ENCODE measurements at regions not wholly inside any gene's neighbourhood (a gene's known extent, or its start where the extent isn't known, plus 50 kb on each side); places are given as distances from the start of the nearest gene placed in this dataset.

DNA sequence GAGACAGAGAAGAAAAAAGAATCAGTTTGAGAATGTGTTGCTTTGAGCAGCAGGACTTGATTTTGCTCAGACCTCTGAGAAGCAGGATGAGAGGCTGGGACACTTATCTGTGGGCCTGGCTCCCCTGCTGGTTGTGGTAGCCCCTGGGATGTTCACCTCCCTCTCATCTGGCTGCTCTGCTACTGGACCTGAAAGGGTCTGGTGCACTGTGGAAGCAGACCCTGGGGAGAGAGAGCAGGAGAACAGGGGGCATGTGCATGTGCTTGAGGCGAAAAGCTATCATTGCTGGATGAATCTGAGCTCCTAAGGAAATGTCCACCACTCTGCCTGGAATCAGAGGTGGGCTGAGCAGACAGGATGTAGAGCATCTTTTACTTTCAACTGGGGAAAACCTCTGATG is 161.1 kb downstream of the SCP2D1 start:
- no peak for DNase-seq (ENCODE audit: low read depth in 1 of 2, low spot score in 1 of 2)
- TF ChIP-seq, protein P1, sequence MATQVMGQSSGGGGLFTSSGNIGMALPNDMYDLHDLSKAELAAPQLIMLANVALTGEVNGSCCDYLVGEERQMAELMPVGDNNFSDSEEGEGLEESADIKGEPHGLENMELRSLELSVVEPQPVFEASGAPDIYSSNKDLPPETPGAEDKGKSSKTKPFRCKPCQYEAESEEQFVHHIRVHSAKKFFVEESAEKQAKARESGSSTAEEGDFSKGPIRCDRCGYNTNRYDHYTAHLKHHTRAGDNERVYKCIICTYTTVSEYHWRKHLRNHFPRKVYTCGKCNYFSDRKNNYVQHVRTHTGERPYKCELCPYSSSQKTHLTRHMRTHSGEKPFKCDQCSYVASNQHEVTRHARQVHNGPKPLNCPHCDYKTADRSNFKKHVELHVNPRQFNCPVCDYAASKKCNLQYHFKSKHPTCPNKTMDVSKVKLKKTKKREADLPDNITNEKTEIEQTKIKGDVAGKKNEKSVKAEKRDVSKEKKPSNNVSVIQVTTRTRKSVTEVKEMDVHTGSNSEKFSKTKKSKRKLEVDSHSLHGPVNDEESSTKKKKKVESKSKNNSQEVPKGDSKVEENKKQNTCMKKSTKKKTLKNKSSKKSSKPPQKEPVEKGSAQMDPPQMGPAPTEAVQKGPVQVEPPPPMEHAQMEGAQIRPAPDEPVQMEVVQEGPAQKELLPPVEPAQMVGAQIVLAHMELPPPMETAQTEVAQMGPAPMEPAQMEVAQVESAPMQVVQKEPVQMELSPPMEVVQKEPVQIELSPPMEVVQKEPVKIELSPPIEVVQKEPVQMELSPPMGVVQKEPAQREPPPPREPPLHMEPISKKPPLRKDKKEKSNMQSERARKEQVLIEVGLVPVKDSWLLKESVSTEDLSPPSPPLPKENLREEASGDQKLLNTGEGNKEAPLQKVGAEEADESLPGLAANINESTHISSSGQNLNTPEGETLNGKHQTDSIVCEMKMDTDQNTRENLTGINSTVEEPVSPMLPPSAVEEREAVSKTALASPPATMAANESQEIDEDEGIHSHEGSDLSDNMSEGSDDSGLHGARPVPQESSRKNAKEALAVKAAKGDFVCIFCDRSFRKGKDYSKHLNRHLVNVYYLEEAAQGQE (IDR thresholded peaks at IDR 0.05; ENCODE audit: insufficient replicate concordance, low read depth) = no peak
- TF ChIP-seq GABPA (IDR thresholded peaks at IDR 0.05; ENCODE audit: low read depth) (no peak), SPI1 (IDR thresholded peaks at IDR 0.05; ENCODE audit: borderline replicate concordance, low read depth) (no peak)
- Histone ChIP-seq H3K27me3 (ENCODE audit: insufficient read depth, poor library complexity, severe bottlenecking) (no peaks in the 10 kb centered on the region), H3K27ac (replicated peaks) (no peak overlapping the region), H3K4me3 (replicated peaks; ENCODE audit: insufficient read depth, low read length) (no peak overlapping the region)

DNA sequence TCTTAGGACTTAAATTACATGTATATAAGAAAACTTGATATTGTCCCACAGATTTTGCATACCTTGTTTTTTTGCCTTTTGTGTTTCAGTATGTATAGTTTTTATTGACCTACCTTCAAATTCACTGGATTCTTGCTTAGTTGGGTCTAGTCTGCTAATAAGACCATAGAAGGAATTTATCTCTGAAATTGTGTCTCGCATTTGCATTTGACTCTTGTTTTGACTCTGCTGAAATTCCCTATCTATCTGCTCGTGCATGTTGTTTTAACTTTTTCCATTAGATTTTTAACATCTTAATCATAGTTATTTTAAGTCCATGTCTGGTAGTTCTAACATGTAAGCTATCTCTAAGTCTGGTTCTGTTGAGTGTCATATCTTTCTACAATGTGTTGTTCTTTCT is 163.9 kb downstream of the SCP2D1 start:
- H3K27ac ChIP-seq (replicated peaks) = no peak overlapping the region
- DNase-seq (ENCODE audit: low read depth in 1 of 2, low spot score in 1 of 2) = no peak
- no peak for TF ChIP-seq GABPA (IDR thresholded peaks at IDR 0.05; ENCODE audit: low read depth)
- TF ChIP-seq, protein P2, sequence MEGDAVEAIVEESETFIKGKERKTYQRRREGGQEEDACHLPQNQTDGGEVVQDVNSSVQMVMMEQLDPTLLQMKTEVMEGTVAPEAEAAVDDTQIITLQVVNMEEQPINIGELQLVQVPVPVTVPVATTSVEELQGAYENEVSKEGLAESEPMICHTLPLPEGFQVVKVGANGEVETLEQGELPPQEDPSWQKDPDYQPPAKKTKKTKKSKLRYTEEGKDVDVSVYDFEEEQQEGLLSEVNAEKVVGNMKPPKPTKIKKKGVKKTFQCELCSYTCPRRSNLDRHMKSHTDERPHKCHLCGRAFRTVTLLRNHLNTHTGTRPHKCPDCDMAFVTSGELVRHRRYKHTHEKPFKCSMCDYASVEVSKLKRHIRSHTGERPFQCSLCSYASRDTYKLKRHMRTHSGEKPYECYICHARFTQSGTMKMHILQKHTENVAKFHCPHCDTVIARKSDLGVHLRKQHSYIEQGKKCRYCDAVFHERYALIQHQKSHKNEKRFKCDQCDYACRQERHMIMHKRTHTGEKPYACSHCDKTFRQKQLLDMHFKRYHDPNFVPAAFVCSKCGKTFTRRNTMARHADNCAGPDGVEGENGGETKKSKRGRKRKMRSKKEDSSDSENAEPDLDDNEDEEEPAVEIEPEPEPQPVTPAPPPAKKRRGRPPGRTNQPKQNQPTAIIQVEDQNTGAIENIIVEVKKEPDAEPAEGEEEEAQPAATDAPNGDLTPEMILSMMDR (IDR thresholded peaks at IDR 0.05; ENCODE audit: insufficient read depth, low read length) = no peak
- no peak for TF ChIP-seq POLR2AphosphoS5 (IDR thresholded peaks at IDR 0.05; ENCODE audit: low read depth)
- TF ChIP-seq, protein P1 (IDR thresholded peaks at IDR 0.05; ENCODE audit: insufficient replicate concordance, low read depth) = no peak
- no peak for TF ChIP-seq SPI1 (IDR thresholded peaks at IDR 0.05; ENCODE audit: borderline replicate concordance, low read depth)
- H3K4me3 ChIP-seq (replicated peaks; ENCODE audit: insufficient read depth, low read length) = no peak overlapping the region
- no peaks in the 10 kb centered on the region for H3K27me3 ChIP-seq (ENCODE audit: insufficient read depth, poor library complexity, severe bottlenecking)

DNA sequence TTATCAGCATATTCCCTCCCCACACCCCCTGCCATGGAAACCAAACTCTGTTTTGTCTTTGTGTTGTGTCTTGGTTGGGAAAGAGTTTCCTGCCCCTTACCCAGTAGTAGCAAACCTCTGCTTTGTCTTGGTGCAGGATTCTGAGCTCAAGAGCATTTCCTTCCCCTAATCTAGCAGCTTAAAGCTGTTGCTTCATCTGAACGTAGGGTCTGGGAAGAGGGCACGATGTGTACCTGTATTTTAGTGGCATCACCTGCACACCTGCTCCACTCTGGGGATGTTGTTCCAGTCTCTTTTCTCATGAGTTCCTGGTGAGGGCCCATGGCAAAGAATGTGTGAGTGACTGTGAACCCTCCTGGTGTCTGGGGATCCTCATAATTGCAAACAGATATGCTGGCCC is 164.7 kb downstream of the SCP2D1 start:
- TF ChIP-seq, protein P1 (IDR thresholded peaks at IDR 0.05; ENCODE audit: insufficient replicate concordance, low read depth) = no peak
- no peak for TF ChIP-seq SPI1 (IDR thresholded peaks at IDR 0.05; ENCODE audit: borderline replicate concordance, low read depth)
- no peak for TF ChIP-seq POLR2AphosphoS5 (IDR thresholded peaks at IDR 0.05; ENCODE audit: low read depth)
- TF ChIP-seq GABPA (IDR thresholded peaks at IDR 0.05; ENCODE audit: low read depth) = no peak
- TF ChIP-seq, protein P2 (IDR thresholded peaks at IDR 0.05; ENCODE audit: insufficient read depth, low read length) = no peak
- Histone ChIP-seq H3K27ac (replicated peaks) (no peak overlapping the region), H3K4me3 (replicated peaks; ENCODE audit: insufficient read depth, low read length) (no peak overlapping the region), H3K27me3 (ENCODE audit: insufficient read depth, poor library complexity, severe bottlenecking) (peaks cover 2% of the 10 kb centered on the region)
- DNase-seq (ENCODE audit: low read depth in 1 of 2, low spot score in 1 of 2) = no peak

Measured in HL-60 (cell line).